HFF-Myc (cell line): ENCODE measurements at regions not wholly inside any gene's neighbourhood (a gene's known extent, or its start where the extent isn't known, plus 50 kb on each side); places are given as distances from the start of the nearest gene placed in this dataset.

ENCODE experiments used
- DNase-seq: peaks from one replicate; pipeline ENCODE4 v3.0.0-alpha.2; 2011; ENCODE audit warnings: low read depth; ENCODE audit errors: extremely low read depth
- H3K4me3 ChIP-seq: replicated peaks from 2 replicates; pipeline ENCODE4 v1.5.1; 2011; ENCODE audit warnings: low read depth, mild to moderate bottlenecking, control low read depth, low read length
- TF ChIP-seq, protein P1 (sequence below): IDR thresholded peaks from 2 replicates; pipeline ENCODE4 v1.5.1; 2012; ENCODE audit warnings: mild to moderate bottlenecking, low read depth, low read length, control low read depth; ENCODE audit errors: missing control alignments

DNA sequence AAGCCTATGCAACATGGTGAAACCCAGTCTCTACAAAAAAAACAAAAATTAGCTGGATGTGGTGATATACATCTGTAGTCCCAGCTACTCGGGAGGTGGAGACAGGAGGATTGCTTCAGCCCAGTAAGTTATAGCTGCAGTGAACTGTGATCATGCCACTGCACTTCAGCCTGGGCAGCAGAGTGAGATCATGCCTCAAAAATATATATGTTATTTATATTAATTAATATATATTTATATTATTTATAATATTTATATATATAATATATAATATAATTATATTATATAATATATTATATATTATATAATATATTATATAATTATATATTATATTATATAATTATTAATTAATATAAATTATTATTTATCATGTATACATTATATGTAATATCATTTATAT is 1158.4 kb upstream of the AUTS2 start:
- no peak overlapping the region for H3K4me3 ChIP-seq
- TF ChIP-seq, protein P1, sequence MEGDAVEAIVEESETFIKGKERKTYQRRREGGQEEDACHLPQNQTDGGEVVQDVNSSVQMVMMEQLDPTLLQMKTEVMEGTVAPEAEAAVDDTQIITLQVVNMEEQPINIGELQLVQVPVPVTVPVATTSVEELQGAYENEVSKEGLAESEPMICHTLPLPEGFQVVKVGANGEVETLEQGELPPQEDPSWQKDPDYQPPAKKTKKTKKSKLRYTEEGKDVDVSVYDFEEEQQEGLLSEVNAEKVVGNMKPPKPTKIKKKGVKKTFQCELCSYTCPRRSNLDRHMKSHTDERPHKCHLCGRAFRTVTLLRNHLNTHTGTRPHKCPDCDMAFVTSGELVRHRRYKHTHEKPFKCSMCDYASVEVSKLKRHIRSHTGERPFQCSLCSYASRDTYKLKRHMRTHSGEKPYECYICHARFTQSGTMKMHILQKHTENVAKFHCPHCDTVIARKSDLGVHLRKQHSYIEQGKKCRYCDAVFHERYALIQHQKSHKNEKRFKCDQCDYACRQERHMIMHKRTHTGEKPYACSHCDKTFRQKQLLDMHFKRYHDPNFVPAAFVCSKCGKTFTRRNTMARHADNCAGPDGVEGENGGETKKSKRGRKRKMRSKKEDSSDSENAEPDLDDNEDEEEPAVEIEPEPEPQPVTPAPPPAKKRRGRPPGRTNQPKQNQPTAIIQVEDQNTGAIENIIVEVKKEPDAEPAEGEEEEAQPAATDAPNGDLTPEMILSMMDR = no peak
- DNase-seq = no peak

DNA sequence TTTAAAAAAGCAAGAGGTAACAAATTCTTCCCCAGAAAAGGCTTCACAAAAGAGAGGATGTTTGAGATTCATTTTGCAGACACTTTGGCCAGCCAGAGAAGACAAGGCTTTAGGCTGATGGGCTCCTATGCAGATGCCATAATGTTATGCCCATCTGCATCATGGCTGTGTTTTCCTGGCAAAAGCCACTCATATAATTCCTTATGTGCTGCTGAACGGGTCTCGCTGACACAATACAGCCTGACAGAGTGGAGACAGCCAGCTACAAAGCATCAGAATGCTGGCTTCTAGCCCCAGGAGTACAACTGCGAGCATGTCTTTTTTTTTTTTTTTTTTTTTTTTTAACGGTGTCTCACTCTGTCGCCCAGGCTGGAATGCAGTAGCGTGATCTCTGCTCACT is 1157.4 kb upstream of the AUTS2 start:
- no peak for DNase-seq
- TF ChIP-seq, protein P1 = no peak
- H3K4me3 ChIP-seq = no peak overlapping the region

DNA sequence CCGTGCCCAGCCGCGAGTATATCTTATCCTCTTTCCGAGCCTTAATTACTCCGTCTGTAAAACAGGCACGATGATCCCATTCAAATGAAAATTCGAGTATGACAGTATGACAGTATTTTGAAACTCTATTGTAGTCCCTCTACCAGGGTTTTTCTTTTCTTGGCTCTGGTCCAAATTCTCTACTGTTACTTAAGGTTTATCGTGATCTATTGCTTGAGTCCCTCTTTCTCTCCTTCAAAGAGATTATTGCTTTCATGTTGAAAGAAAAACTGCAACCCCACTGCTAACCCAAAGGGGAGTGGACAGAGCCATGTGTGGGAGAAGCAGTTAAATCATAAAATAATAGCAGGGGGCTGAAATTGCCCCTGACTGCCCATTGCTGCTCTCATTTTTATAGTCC is 1156.6 kb upstream of the AUTS2 start:
- no peak overlapping the region for H3K4me3 ChIP-seq
- TF ChIP-seq, protein P1 = no peak
- no peak for DNase-seq

DNA sequence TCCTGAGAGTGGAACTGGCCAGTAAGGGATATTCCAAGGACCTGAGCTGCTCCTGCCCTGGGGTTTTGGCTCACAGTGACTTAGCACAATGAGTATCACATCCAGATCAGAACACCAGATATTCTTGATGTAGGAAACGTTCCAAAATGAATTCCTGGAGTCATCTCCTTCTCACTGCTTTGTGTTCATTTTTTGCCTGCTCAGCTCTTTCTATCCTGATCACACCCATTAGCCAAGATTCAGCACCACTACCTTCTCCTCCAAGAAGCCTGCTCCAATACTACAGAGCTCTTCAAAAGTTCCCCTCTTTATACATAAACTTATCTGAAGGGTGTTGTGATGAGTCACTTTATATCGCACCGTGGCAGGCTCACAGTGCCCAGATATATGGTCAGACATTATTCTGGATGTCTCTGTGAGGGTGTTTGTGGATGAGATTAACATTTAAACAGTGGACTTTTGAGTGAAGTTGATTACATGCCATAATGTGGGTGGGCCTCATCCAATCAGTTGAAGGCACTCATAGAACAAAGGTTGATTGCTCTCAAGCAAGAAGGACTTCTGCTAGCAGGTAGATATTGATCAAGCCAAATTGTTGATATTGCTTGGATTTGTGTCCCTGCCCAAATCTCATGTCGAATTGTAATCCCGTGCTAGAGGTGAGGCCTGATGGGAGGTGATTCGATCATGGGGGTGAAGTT is 1155.2 kb upstream of the AUTS2 start:
- TF ChIP-seq, protein P1 = no peak
- DNase-seq = no peak
- no peak overlapping the region for H3K4me3 ChIP-seq

DNA sequence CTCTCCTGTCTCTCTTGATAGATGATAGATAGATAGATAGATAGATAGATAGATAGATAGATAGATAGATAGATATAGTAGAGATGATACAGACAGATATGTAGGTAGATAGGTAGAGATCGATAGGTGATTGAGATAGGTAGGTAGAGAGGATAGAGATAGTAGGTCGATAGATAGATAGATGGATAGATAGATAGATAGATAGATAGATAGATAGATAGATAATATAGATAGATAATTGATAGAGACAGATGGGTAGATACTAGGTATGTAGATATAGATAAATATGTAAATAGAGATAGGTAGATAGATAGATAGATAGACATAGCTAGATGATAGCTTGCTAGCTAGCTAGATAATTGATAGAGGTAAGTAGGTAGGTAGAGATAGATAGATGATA is 1154.2 kb upstream of the AUTS2 start:
- DNase-seq = no peak
- H3K4me3 ChIP-seq = no peak overlapping the region
- TF ChIP-seq, protein P1 = no peak

DNA sequence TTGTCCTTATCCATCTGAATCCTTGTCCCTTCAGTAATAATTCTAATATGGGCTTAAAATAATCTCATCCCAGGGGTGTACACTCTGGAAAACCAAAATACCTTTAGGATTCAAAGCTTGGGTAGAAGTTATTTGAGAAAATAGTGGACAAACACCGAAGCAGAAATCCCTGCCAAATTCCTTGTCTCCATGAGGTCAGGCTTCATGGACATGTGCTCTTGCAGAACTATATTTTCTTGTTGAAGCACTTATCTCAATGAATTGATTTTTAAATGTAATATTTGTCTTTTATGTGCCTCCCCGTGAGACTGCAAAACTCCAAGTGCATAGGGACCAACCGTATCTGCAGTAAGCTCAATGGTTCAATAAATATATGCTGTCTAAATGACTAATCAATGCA is 1153.3 kb upstream of the AUTS2 start:
- no peak overlapping the region for H3K4me3 ChIP-seq
- no peak for DNase-seq
- TF ChIP-seq, protein P1 = no peak

DNA sequence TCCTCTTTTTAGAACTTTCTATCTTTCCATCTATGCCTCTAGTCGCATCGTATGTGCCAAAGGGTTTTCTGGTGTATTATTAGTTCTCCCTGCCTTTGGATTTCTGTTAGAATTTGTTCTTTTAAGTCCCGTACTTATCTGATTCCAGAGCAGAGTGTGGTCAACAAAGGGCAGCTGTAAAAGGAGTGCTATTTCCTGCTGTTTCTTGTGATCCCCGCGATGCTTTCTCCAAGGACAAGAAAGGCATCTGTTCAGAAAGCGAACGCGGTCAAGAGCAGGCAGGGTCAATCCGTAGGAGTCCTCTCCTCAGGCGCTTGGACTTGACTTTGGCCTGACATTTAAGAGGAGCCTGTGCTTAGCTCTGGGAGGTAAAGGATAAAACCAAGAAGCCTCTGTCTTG is 1152.1 kb upstream of the AUTS2 start:
- no peak for DNase-seq
- H3K4me3 ChIP-seq = no peak overlapping the region
- TF ChIP-seq, protein P1 = no peak
